B cell (primary cell): ENCODE measurements at regions not wholly inside any gene's neighbourhood (a gene's known extent, or its start where the extent isn't known, plus 50 kb on each side); places are given as distances from the start of the nearest gene placed in this dataset.

ENCODE experiments used
- ATAC-seq: fragments of 200-7000 bp; cut with Tn5 transposase; one replicate; pipeline ENCODE4 v1.10.0; 2021; ENCODE audit warnings: low read depth, mild to moderate bottlenecking, moderate number of reproducible peaks, moderate library complexity
- CTCF ChIA-PET: fragments of 350-600 bp; sonication (Branson Sonifier 250); formaldehyde crosslinking; loops from one replicate; lab custom pipeline; 2021; ENCODE audit warnings: antibody characterized with exemption, inconsistent platforms; lab: Charles Lee
- POLR2A ChIA-PET: fragments of 350-600 bp; sonication (Branson Sonifier 250); formaldehyde crosslinking; loops from one replicate; lab custom pipeline; 2021; ENCODE audit warnings: antibody characterized with exemption; lab: Charles Lee
- DNase-seq: peaks from one replicate; pipeline ENCODE4 v3.0.0; 2013
- H2AFZ ChIP-seq: 2 replicates; pipeline ENCODE4 v1.6.1; 2012; ENCODE audit warnings: mild to moderate bottlenecking, low read depth, low read length; ENCODE audit not compliant: insufficient read depth, poor library complexity, severe bottlenecking
- H3K27ac ChIP-seq, 2 donors: 1 replicate in 1 of 2; 2 replicates in 1 of 2; pipeline ENCODE4 v1.5.1; 2012 to 2013; ENCODE audit warnings: low read length in 2 of 2, mild to moderate bottlenecking in 2 of 2, moderate library complexity in 1 of 2
- H3K27me3 ChIP-seq, 4 experiments: fragments of 200-600 bp in 1 of 4; sonication (generic) in 1 of 4; replicated peaks in 1 of 4; 1 replicate in 2 of 4; 2 replicates in 2 of 4; pipeline versions ENCODE4 v1.6.1 to v1.7.0; 2013 to 2016; ENCODE audit warnings: low read length in 3 of 4, mild to moderate bottlenecking in 2 of 4, mixed read lengths in 1 of 4, moderate library complexity in 1 of 4; ENCODE audit not compliant: insufficient read depth in 4 of 4, control insufficient read depth in 3 of 4; ENCODE audit errors: control extremely low read depth in 1 of 4
- H3K36me3 ChIP-seq, 2 experiments: replicated peaks in 1 of 2; 1 replicate in 1 of 2; 2 replicates in 1 of 2; pipeline versions ENCODE4 v1.6.1 to v1.7.1; 2013; ENCODE audit warnings: low read length in 1 of 2; ENCODE audit not compliant: insufficient read depth in 2 of 2, control insufficient read depth in 1 of 2; ENCODE audit errors: control extremely low read depth in 1 of 2, extremely low read depth in 1 of 2
- H3K4me1 ChIP-seq, 2 donors: fragments of 200-600 bp in 1 of 2; sonication (generic) in 1 of 2; 1 replicate in 1 of 2; 2 replicates in 1 of 2; pipeline versions ENCODE4 v1.5.1 to v1.6.1; 2013 to 2017; ENCODE audit warnings: low read length in 2 of 2; ENCODE audit not compliant: control insufficient read depth in 2 of 2, insufficient read depth in 2 of 2
- H3K4me2 ChIP-seq: replicated peaks from 2 replicates; pipeline ENCODE3; 2012; ENCODE audit warnings: mild to moderate bottlenecking, low read depth, low read length; ENCODE audit not compliant: poor library complexity, severe bottlenecking
- H3K4me3 ChIP-seq, 5 experiments: fragments of 200-600 bp in 1 of 5; sonication (generic) in 1 of 5; 1 replicate in 3 of 5; 2 replicates in 2 of 5; pipeline versions ENCODE4 v1.5.1 to v1.7.0; 2011 to 2016; ENCODE audit warnings: low read length in 4 of 5, mild to moderate bottlenecking in 4 of 5, low read depth in 2 of 5, control low read depth in 1 of 5, moderate library complexity in 1 of 5; ENCODE audit not compliant: insufficient read depth in 1 of 5; ENCODE audit errors: control extremely low read depth in 1 of 5, extremely low read depth in 1 of 5
- H3K79me2 ChIP-seq: fragments of 200-600 bp; sonication (generic); one replicate; pipeline ENCODE4 v1.6.0; 2016; ENCODE audit warnings: low read length; ENCODE audit not compliant: control insufficient read depth, insufficient read depth
- H3K9ac ChIP-seq: fragments of 200-600 bp; sonication (generic); 2 replicates; pipeline ENCODE4 v1.6.1; 2017; ENCODE audit warnings: mild to moderate bottlenecking, low read length, moderate library complexity
- H3K9me3 ChIP-seq, 3 donors: one replicate each; pipeline versions ENCODE4 v1.6.1 to v1.7.1; 2013; ENCODE audit warnings: low read length in 2 of 3; ENCODE audit not compliant: control insufficient read depth in 2 of 3, insufficient read depth in 1 of 3; ENCODE audit errors: control extremely low read depth in 1 of 3
- H4K20me1 ChIP-seq: 2 replicates; pipeline ENCODE4 v1.6.0; 2012; ENCODE audit warnings: mild to moderate bottlenecking, low read length; ENCODE audit not compliant: insufficient read depth, control insufficient read depth, poor library complexity, severe bottlenecking
- H3K27ac Mint-ChIP-seq: one replicate; pipeline ENCODE4 v1.8.0; 2021; ENCODE audit warnings: mixed read lengths
- H3K27me3 Mint-ChIP-seq: one replicate; pipeline ENCODE4 v1.8.0; 2021; ENCODE audit warnings: mixed read lengths
- H3K4me1 Mint-ChIP-seq: one replicate; pipeline ENCODE4 v1.8.0; 2021; ENCODE audit warnings: mixed read lengths
- H3K4me3 Mint-ChIP-seq: one replicate; pipeline ENCODE4 v1.8.0; 2021; ENCODE audit warnings: mixed read lengths
- H3K9me3 Mint-ChIP-seq: one replicate; pipeline ENCODE4 v1.8.0; 2022; ENCODE audit warnings: mixed read lengths; ENCODE audit not compliant: insufficient read depth
- EZH2 ChIP-seq: IDR thresholded peaks from 2 replicates; pipeline ENCODE4 v1.6.1; 2012; ENCODE audit warnings: borderline replicate concordance, low read depth, mild to moderate bottlenecking, moderate library complexity, low read length; ENCODE audit not compliant: insufficient read depth, poor library complexity, severe bottlenecking
- WGBS: methylation state at CpG from one replicate; pipeline ENCODE4 v1.1.5; 2013; ENCODE audit warnings: missing lambda C conversion rate; ENCODE audit not compliant: insufficient coverage; 5-methylcytosine and 5-hydroxymethylcytosine counted together
- intact Hi-C: fragments of 100-400 bp; cut with micrococcal nuclease; formaldehyde crosslinking; loops from one replicate; pipeline ENCODE4 v1.10.0; 2022
- TF ChIP-seq, protein P1 (sequence below): fragments of 200-600 bp; IDR thresholded peaks from one replicate; pipeline ENCODE4 v1.8.0; 2022; ENCODE audit warnings: antibody characterized with exemption, mild to moderate bottlenecking

DNA sequence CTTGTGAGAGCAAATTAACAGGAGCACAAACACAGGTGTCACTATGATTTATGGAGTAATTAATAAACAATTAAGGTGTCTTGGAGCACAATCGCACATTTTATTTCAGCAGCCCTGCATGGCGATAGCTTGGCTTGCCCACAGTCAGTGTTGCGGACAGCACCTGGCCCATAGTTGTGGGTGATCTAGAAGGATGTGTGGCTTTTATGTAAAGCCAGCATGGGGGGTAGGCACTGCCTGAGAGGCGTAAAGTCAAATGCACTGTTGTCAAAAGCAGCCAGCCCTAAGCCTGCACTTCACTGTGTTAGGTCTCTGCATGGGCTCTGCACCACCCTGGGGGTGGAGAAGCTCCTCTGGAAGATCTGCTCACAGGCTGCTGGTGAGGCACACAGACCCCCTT lies 177.4 kb upstream of the PPP2R3A start:
- no peaks in the 10 kb centered on the region for H3K36me3 ChIP-seq
- H3K27ac ChIP-seq = no peak overlapping the region
- no peaks in the 10 kb centered on the region for H4K20me1 ChIP-seq
- intact Hi-C loops = no loop called here
- no peaks in the 10 kb centered on the region for H3K79me2 ChIP-seq
- DNase-seq (no peak), ATAC-seq (no peak)
- 92% methylated on average over 3 of the region's 4 CpGs for WGBS
- H3K4me3 ChIP-seq = no peak overlapping the region
- Mint-ChIP-seq H3K27me3 (no peaks in the 10 kb centered on the region), H3K9me3 (peaks cover 5% of the 10 kb centered on the region), H3K4me1 (peaks cover 12% of the 10 kb centered on the region), H3K27ac (no peak overlapping the region), H3K4me3 (no peak overlapping the region)
- H3K27me3 ChIP-seq = no peaks in the 10 kb centered on the region
- H3K9me3 ChIP-seq = peaks cover 0 to 10% (median 0%) of the 10 kb centered on the region in 3 donors
- ChIA-PET POLR2A (no interaction called here), CTCF (no interaction called here)
- TF ChIP-seq, protein P1, sequence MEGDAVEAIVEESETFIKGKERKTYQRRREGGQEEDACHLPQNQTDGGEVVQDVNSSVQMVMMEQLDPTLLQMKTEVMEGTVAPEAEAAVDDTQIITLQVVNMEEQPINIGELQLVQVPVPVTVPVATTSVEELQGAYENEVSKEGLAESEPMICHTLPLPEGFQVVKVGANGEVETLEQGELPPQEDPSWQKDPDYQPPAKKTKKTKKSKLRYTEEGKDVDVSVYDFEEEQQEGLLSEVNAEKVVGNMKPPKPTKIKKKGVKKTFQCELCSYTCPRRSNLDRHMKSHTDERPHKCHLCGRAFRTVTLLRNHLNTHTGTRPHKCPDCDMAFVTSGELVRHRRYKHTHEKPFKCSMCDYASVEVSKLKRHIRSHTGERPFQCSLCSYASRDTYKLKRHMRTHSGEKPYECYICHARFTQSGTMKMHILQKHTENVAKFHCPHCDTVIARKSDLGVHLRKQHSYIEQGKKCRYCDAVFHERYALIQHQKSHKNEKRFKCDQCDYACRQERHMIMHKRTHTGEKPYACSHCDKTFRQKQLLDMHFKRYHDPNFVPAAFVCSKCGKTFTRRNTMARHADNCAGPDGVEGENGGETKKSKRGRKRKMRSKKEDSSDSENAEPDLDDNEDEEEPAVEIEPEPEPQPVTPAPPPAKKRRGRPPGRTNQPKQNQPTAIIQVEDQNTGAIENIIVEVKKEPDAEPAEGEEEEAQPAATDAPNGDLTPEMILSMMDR = no peak
- no peak for TF ChIP-seq EZH2
- no peak overlapping the region for H2AFZ ChIP-seq
- H3K4me2 ChIP-seq = no peak overlapping the region
- no peak overlapping the region for H3K9ac ChIP-seq
- peaks cover 0 to 8% of the 10 kb centered on the region in 2 donors for H3K4me1 ChIP-seq

DNA sequence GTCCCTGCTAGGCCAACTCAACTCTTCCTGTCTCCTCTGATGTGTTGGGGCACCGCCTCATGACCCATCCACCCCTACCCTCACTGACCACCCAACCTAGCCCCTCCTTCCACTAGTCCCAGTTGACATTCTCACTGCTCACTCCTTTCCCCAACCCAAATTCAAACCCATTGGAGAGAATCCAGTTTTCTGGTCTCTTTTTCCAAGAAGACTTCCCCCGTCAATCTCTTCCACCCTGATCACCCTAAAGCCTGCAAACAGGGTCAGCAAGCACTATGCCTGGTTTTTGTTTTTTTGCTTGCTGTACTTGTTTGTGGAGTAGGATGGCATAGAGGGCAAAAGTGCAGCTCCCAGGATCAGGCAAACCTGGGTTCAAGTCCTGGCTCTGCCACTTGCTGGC lies 176.6 kb upstream of the PPP2R3A start:
- Histone ChIP-seq H2AFZ (no peak overlapping the region), H3K4me3 (no peak overlapping the region), H3K4me1 (peaks cover 0 to 8% of the 10 kb centered on the region in 2 donors), H3K4me2 (no peak overlapping the region), H3K27ac (no peak overlapping the region), H4K20me1 (no peaks in the 10 kb centered on the region), H3K9me3 (peaks cover 0 to 10% (median 0%) of the 10 kb centered on the region in 3 donors), H3K9ac (no peak overlapping the region), H3K79me2 (no peaks in the 10 kb centered on the region), H3K27me3 (no peaks in the 10 kb centered on the region), H3K36me3 (no peaks in the 10 kb centered on the region)
- intact Hi-C loops = no loop called here
- POLR2A ChIA-PET = no interaction called here
- CTCF ChIA-PET = no interaction called here
- DNase-seq (no peak), ATAC-seq (no peak)
- H3K9me3 Mint-ChIP-seq = peaks cover 5% of the 10 kb centered on the region
- WGBS = 100% methylated on average over 1 of the region's 2 CpGs
- H3K4me1 Mint-ChIP-seq = peaks cover 12% of the 10 kb centered on the region
- H3K27ac Mint-ChIP-seq = no peak overlapping the region
- peaks cover 3% of the 10 kb centered on the region for H3K27me3 Mint-ChIP-seq
- no peak overlapping the region for H3K4me3 Mint-ChIP-seq
- no peak for TF ChIP-seq EZH2
- TF ChIP-seq, protein P1 = no peak
